GM23338 (cell line): ENCODE measurements at regions not wholly inside any gene's neighbourhood (a gene's known extent, or its start where the extent isn't known, plus 50 kb on each side); places are given as distances from the start of the nearest gene placed in this dataset.

Experiments
- ATAC-seq: fragments of 200-7000 bp; cut with Tn5 transposase; 3 replicates; pipeline ENCODE4 v1.9.1; 2020
- DNase-seq: peaks from one replicate; pipeline ENCODE4 v3.0.0-alpha.2; 2015; ENCODE audit warnings: low spot score
- H2AFZ ChIP-seq: fragments of 200-600 bp; sonication (generic); 2 replicates; pipeline ENCODE4 v1.8.0; 2016; ENCODE audit warnings: antibody characterized with exemption, mild to moderate bottlenecking, moderate library complexity
- H3F3A ChIP-seq: fragments of 200-600 bp; sonication (generic); replicated peaks from 2 replicates; pipeline ENCODE4 v1.8.0; 2017; ENCODE audit warnings: antibody characterized with exemption, mixed run types, low read depth
- H3K27ac ChIP-seq: fragments of 200-600 bp; sonication (generic); 2 replicates; pipeline ENCODE4 v1.6.1; 2016; ENCODE audit warnings: low read depth
- H3K27me3 ChIP-seq: fragments of 200-600 bp; sonication (generic); 2 replicates; pipeline ENCODE4 v1.8.0; 2016; ENCODE audit warnings: mild to moderate bottlenecking, mixed run types, moderate library complexity; ENCODE audit not compliant: insufficient read depth
- H3K36me3 ChIP-seq: fragments of 200-600 bp; sonication (generic); 2 replicates; pipeline ENCODE4 v1.8.0; 2016; ENCODE audit warnings: mild to moderate bottlenecking; ENCODE audit not compliant: insufficient read depth
- H3K4me1 ChIP-seq: fragments of 200-600 bp; sonication (generic); 2 replicates; pipeline ENCODE4 v1.8.0; 2016; ENCODE audit warnings: mild to moderate bottlenecking, moderate library complexity; ENCODE audit not compliant: insufficient read depth
- H3K4me2 ChIP-seq: fragments of 200-600 bp; sonication (generic); 2 replicates; pipeline ENCODE4 v1.7.1; 2017; ENCODE audit warnings: mixed run types
- H3K4me3 ChIP-seq: fragments of 200-600 bp; sonication (generic); 2 replicates; pipeline ENCODE4 v1.6.1; 2016; ENCODE audit warnings: mixed run types
- H3K79me2 ChIP-seq: fragments of 200-600 bp; sonication (generic); replicated peaks from 2 replicates; pipeline ENCODE4 v1.8.0; 2017; ENCODE audit warnings: mild to moderate bottlenecking; ENCODE audit not compliant: insufficient read depth
- H3K9me2 ChIP-seq: fragments of 200-600 bp; sonication (generic); 2 replicates; pipeline ENCODE4 v1.8.0; 2017; ENCODE audit not compliant: insufficient read depth
- H4K20me1 ChIP-seq: fragments of 200-600 bp; sonication (generic); replicated peaks from 2 replicates; pipeline ENCODE4 v1.8.0; 2017; ENCODE audit warnings: mild to moderate bottlenecking; ENCODE audit not compliant: insufficient read depth
- H3K27ac Mint-ChIP-seq: 2 replicates; pipeline ENCODE4 v1.8.0; 2020; ENCODE audit warnings: inconsistent platforms, mild to moderate bottlenecking, moderate library complexity, mixed read lengths
- H3K27me3 Mint-ChIP-seq: 3 replicates; pipeline ENCODE4 v1.8.0; 2022; ENCODE audit warnings: low read depth, mild to moderate bottlenecking, moderate library complexity, mixed read lengths, inconsistent platforms; ENCODE audit not compliant: insufficient read depth, poor library complexity
- H3K36me3 Mint-ChIP-seq: 3 replicates; pipeline ENCODE4 v1.8.0; 2021; ENCODE audit warnings: low read depth, mild to moderate bottlenecking, inconsistent platforms, moderate library complexity, mixed read lengths
- H3K4me1 Mint-ChIP-seq: 3 replicates; pipeline ENCODE4 v1.8.0; 2020; ENCODE audit warnings: mild to moderate bottlenecking, inconsistent platforms, mixed read lengths
- H3K4me3 Mint-ChIP-seq: 3 replicates; pipeline ENCODE4 v1.8.0; 2021; ENCODE audit warnings: moderate library complexity, mild to moderate bottlenecking, inconsistent platforms, mixed read lengths
- H3K9me3 Mint-ChIP-seq: 3 replicates; pipeline ENCODE4 v1.8.0; 2020; ENCODE audit warnings: moderate library complexity, mild to moderate bottlenecking, inconsistent platforms, mixed read lengths
- CREB1 ChIP-seq: fragments of 250-450 bp; sonication (Bioruptor Pico); IDR thresholded peaks from 2 replicates; pipeline ENCODE4 v1.5.0; 2020; ENCODE audit warnings: low read depth, mild to moderate bottlenecking, moderate library complexity
- CTCF ChIP-seq, 2 experiments: fragments of 200-600 bp in 1 of 2; sonication (generic) in 1 of 2; conservative IDR thresholded peaks; 2 replicates each; pipeline versions ENCODE4 v1.5.1 to v1.6.1; 2016 to 2017; ENCODE audit warnings: antibody characterized with exemption in 2 of 2, low read depth in 2 of 2, mild to moderate bottlenecking in 2 of 2, moderate library complexity in 1 of 2
- ETS1 ChIP-seq: IDR thresholded peaks from 2 replicates; pipeline ENCODE4 v1.6.1; 2016; ENCODE audit warnings: antibody characterized with exemption
- EZH2 ChIP-seq: fragments of 200-600 bp; sonication (generic); IDR thresholded peaks from one replicate; pipeline ENCODE4 v1.8.0; 2017; ENCODE audit warnings: antibody characterized with exemption, mild to moderate bottlenecking, low read depth; ENCODE audit not compliant: unreplicated experiment
- EZH2phosphoT487 ChIP-seq: fragments of 200-600 bp; sonication (generic); IDR thresholded peaks from one replicate; pipeline ENCODE4 v1.8.1; 2018; ENCODE audit warnings: antibody characterized with exemption; ENCODE audit not compliant: unreplicated experiment
- JUNB ChIP-seq: IDR thresholded peaks from one replicate; pipeline ENCODE4 v1.6.1; 2016; ENCODE audit warnings: antibody characterized with exemption; ENCODE audit not compliant: unreplicated experiment
- NANOG ChIP-seq: IDR thresholded peaks from 2 replicates; pipeline ENCODE4 v1.6.1; 2016; ENCODE audit warnings: antibody characterized with exemption, borderline replicate concordance
- POLR2AphosphoS5 ChIP-seq: IDR thresholded peaks from 2 replicates; pipeline ENCODE4 v1.6.1; 2016; ENCODE audit warnings: antibody characterized with exemption, low read depth
- REST ChIP-seq: IDR thresholded peaks from one replicate; pipeline ENCODE4 v1.6.1; 2018; ENCODE audit warnings: antibody characterized with exemption; ENCODE audit not compliant: unreplicated experiment
- STAT1 ChIP-seq: IDR thresholded peaks from one replicate; pipeline ENCODE4 v1.6.1; 2016; ENCODE audit warnings: antibody characterized with exemption; ENCODE audit not compliant: unreplicated experiment
- ZNF114 ChIP-seq: fragments of 250-450 bp; sonication (Bioruptor Pico); IDR thresholded peaks from 2 replicates; pipeline ENCODE4 v1.5.0; 2020; ENCODE audit warnings: mild to moderate bottlenecking, moderate library complexity
- ZNF331 ChIP-seq: fragments of 250-450 bp; sonication (Bioruptor Pico); IDR thresholded peaks from 2 replicates; pipeline ENCODE4 v1.5.0; 2020; ENCODE audit warnings: low read depth, mild to moderate bottlenecking, moderate library complexity
- ZNF462 ChIP-seq: fragments of 250-450 bp; sonication (Bioruptor Pico); IDR thresholded peaks from 2 replicates; pipeline ENCODE4 v1.5.0; 2020; ENCODE audit warnings: mild to moderate bottlenecking, moderate library complexity

GRCh38 chr2:66201242-66201641 lies 233.7 kb upstream of the MEIS1 start:
- H3K4me2 ChIP-seq = no peak overlapping the region
- Mint-ChIP-seq H3K4me3 (no peak overlapping the region), H3K27ac (no peak overlapping the region), H3K4me1 (no peaks in the 10 kb centered on the region; the same call in 2 of the 3 replicates), H3K9me3 (peaks cover 26% of the 10 kb centered on the region), H3K27me3 (no peaks in the 10 kb centered on the region), H3K36me3 (peaks cover 13% of the 10 kb centered on the region)
- no peak overlapping the region for H3K27ac ChIP-seq
- H3K79me2 ChIP-seq = no peaks in the 10 kb centered on the region
- H3K27me3 ChIP-seq = no peaks in the 10 kb centered on the region
- peaks cover 10% of the 10 kb centered on the region; the same call in 1 of the 2 replicates for H3K36me3 ChIP-seq
- no peaks in the 10 kb centered on the region for H3K4me1 ChIP-seq
- TF ChIP-seq EZH2 (no peak), POLR2AphosphoS5 (no peak), JUNB (no peak), ETS1 (no peak), REST (no peak), STAT1 (no peak), ZNF331 (CRISPR knock-in tag) (no peak), CREB1 (CRISPR knock-in tag) (no peak), ZNF114 (no peak), EZH2phosphoT487 (no peak), ZNF462 (no peak), NANOG (no peak), CTCF (conservative IDR thresholded peaks at IDR 0.05; ENCODE audit: low read depth in 2 of 2) (no peak)
- ATAC-seq (no peak), DNase-seq (peak; percentile 12)
- H3K9me2 ChIP-seq = peaks cover 17% of the 10 kb centered on the region
- H3K4me3 ChIP-seq = no peak overlapping the region
- no peak overlapping the region for H2AFZ ChIP-seq
- no peaks in the 10 kb centered on the region for H4K20me1 ChIP-seq
- H3F3A ChIP-seq = no peaks in the 10 kb centered on the region
